ENCODE measurements at regions not wholly inside any gene's neighbourhood (a gene's known extent, or its start where the extent isn't known, plus 50 kb on each side); places are given as distances from the start of the nearest gene placed in this dataset.

DNA sequence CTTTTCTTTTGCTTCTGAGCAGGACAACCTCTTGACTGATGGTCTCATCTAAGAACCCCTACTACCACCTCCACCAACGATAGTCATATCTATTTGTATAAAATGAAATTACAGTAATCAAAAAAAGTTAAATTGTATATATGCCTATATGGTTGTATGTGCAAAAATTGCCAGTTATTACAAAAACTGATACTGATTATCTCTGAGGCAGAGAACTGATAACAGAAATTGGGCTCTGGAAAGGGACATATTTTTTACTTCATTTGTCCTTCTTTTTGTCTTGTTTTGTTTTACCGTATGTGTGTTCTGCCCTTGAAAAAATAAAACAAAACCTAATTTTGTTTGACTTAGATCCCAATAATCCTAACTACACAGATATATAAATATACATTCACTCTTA lies 574.4 kb upstream of the NOX3 start:
- H3K4me1 ChIP-seq, result peaks cover 0 to 3% (median 0%) of the 10 kb centered on the region in 4 donors
- no peak overlapping the region for H3K27ac ChIP-seq
- H3K36me3 ChIP-seq, result no peaks in the 10 kb centered on the region
- intact Hi-C loops (cut with DNase I; ENCODE audit: low total_unique reads) (no loop called here), in situ Hi-C loops (cut with MboI; ENCODE audit: low pct_ligation_motif_present in 1 of 4, low pct_unique_long_range_greater_than_20kb in 1 of 4, low sequenced_read_pairs in 3 of 4) (no loop called here)
- H3K27me3 ChIP-seq, result no peaks in the 10 kb centered on the region
- no peak for DNase-seq
- 90% methylated on average over 2 of the region's 2 CpGs for WGBS, 2 donors (ENCODE audit: low coverage in 1 of 2)
- peaks cover 0 to 21% of the 10 kb centered on the region in 2 donors for H3K9me3 ChIP-seq
- H3K4me3 ChIP-seq, result no peak overlapping the region
- TF ChIP-seq POLR2A (IDR thresholded peaks at IDR 0.05) (no peak), POLR2AphosphoS5 (IDR thresholded peaks at IDR 0.05) (no peak), EP300 (IDR thresholded peaks at IDR 0.05; ENCODE audit: low read depth) (no peak)
- TF ChIP-seq, protein P1, sequence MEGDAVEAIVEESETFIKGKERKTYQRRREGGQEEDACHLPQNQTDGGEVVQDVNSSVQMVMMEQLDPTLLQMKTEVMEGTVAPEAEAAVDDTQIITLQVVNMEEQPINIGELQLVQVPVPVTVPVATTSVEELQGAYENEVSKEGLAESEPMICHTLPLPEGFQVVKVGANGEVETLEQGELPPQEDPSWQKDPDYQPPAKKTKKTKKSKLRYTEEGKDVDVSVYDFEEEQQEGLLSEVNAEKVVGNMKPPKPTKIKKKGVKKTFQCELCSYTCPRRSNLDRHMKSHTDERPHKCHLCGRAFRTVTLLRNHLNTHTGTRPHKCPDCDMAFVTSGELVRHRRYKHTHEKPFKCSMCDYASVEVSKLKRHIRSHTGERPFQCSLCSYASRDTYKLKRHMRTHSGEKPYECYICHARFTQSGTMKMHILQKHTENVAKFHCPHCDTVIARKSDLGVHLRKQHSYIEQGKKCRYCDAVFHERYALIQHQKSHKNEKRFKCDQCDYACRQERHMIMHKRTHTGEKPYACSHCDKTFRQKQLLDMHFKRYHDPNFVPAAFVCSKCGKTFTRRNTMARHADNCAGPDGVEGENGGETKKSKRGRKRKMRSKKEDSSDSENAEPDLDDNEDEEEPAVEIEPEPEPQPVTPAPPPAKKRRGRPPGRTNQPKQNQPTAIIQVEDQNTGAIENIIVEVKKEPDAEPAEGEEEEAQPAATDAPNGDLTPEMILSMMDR (IDR thresholded peaks at IDR 0.05), result no peak

DNA sequence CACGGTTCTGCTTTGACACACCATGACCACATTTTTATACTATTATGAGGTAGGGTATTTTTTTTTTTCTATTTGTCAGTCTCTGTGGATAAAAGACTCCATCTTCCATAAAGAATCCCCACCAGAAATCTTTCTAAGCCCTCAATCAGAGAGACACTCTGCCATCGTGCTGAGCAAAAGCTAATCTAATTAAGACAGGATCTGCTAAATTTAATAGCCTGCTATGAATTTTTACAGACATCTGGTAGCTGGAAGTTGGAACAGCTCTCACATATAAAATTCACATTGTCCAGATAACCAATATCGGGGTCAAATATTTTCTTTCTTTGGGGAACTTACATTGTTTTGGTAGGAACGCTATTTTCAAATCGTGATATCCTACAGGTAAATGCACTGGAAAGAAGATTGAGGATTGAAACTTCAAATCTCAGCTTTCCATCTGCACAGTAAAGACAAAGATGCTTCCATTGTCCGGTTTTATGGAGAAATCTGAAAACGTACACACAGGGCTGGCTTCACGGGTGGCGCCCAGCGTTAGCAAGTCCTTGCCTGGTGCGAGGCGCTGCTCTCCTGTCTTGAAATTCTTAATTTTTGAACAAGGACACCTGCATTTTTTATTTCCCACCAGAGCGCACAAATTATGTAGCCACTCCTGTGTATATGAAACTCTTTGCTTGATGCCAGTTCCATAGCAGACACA lies 573.8 kb upstream of the NOX3 start:
- in situ Hi-C loops (cut with MboI; ENCODE audit: low pct_ligation_motif_present in 1 of 4, low pct_unique_long_range_greater_than_20kb in 1 of 4, low sequenced_read_pairs in 3 of 4), result no loop called here
- 84 to 88% methylated on average over 11 to 13 of the region's 13 CpGs for WGBS, 2 donors (ENCODE audit: low coverage in 1 of 2)

DNA sequence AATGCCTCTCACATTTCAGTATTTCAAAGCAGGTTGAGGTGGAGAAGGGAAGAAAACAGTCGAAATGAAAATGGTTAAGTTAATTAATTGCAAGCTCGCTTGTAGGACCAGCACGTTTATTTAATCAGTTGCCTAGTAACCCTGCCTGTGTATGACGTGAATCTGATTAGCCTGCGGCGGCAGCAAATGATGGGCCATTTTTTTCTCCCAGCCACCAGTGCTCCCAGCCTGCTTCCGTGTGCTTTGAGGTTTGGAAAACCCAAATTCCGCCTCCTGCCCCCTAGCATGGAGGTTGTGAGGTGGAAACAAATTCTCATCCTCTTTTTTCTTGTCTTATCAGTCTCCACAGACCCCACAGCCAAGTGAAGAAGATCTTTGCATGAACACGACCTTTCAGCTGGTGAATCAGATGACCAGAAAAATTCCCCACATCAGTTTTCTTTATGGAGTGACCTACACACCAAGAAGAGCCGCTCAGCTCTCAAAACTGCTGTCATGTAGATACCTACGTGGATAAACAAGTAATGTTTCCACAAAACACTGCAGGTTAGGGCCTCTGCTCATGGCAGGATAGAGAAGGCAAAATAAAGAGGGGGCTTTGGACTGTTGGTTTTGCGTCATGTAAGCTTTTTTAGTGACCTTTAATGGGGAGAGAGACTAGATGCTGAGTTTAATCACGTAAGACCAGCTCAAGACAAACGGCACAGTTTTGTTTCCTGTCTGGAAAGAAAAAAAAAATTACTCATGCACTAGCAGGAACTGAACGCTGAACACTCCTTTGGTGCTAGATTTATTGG lies 572.9 kb upstream of the NOX3 start:
- no peaks in the 10 kb centered on the region for H3K27me3 ChIP-seq
- H3K36me3 ChIP-seq, result no peaks in the 10 kb centered on the region
- H3K9me3 ChIP-seq, result peaks cover 8 to 29% of the 10 kb centered on the region in 2 donors
- H3K27ac ChIP-seq, result no peak overlapping the region
- TF ChIP-seq, protein P1 (IDR thresholded peaks at IDR 0.05), result no peak
- TF ChIP-seq POLR2AphosphoS5 (IDR thresholded peaks at IDR 0.05), result no peak
- TF ChIP-seq POLR2A (IDR thresholded peaks at IDR 0.05), result no peak
- TF ChIP-seq EP300 (IDR thresholded peaks at IDR 0.05; ENCODE audit: low read depth), result no peak
- 57 to 66% methylated on average over 10 to 15 of the region's 15 CpGs for WGBS, 2 donors (ENCODE audit: low coverage in 1 of 2)
- H3K4me3 ChIP-seq, result no peak overlapping the region
- peaks cover 0 to 3% (median 0%) of the 10 kb centered on the region in 4 donors for H3K4me1 ChIP-seq
- in situ Hi-C loops (cut with MboI; ENCODE audit: low pct_ligation_motif_present in 1 of 4, low pct_unique_long_range_greater_than_20kb in 1 of 4, low sequenced_read_pairs in 3 of 4) (no loop called here), intact Hi-C loops (cut with DNase I; ENCODE audit: low total_unique reads) (no loop called here)
- DNase-seq, result no peak

More for the DNA sequence above, 573.8 kb upstream of the NOX3 start:
- intact Hi-C loops (cut with DNase I; ENCODE audit: low total_unique reads), result no loop called here
- peaks cover 0 to 3% (median 0%) of the 10 kb centered on the region in 4 donors for H3K4me1 ChIP-seq
- H3K9me3 ChIP-seq, result peaks cover 0 to 25% of the 10 kb centered on the region in 2 donors
- no peak overlapping the region for H3K27ac ChIP-seq
- DNase-seq, result no peak
- H3K27me3 ChIP-seq, result no peaks in the 10 kb centered on the region
- H3K36me3 ChIP-seq, result no peaks in the 10 kb centered on the region
- TF ChIP-seq POLR2AphosphoS5 (IDR thresholded peaks at IDR 0.05), result no peak
- no peak for TF ChIP-seq POLR2A (IDR thresholded peaks at IDR 0.05)
- no peak overlapping the region for H3K4me3 ChIP-seq

DNA sequence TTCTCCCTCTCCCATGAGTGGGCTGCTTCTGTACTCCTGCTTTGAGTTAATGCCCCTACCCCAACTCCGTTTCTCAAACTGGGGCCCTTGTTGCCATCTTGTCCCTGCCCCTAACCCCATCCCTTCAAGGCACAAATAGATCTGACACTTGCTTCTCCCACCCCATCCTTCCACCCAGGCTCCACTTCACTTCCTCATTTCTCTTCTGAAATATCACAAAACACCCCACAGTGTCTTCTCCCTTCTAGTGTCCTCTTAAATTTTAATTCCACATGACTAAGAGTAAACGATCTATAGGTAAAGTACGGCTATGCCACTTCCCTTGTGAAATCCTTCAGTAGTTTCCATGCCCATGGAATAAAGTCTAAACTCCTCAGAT lies 571.6 kb upstream of the NOX3 start:
- in situ Hi-C loops (cut with MboI; ENCODE audit: low pct_ligation_motif_present in 1 of 4, low pct_unique_long_range_greater_than_20kb in 1 of 4, low sequenced_read_pairs in 3 of 4), result no loop called here
- Histone ChIP-seq H3K4me1 (peaks cover 0 to 3% (median 0%) of the 10 kb centered on the region in 4 donors), H3K4me3 (no peak overlapping the region), H3K27me3 (no peaks in the 10 kb centered on the region), H3K36me3 (no peaks in the 10 kb centered on the region), H3K9me3 (peaks cover 9 to 20% of the 10 kb centered on the region in 2 donors), H3K27ac (peak overlapping the region in 1 of 4 donors; percentile 19)
- TF ChIP-seq POLR2A (IDR thresholded peaks at IDR 0.05), result no peak
- no peak for TF ChIP-seq POLR2AphosphoS5 (IDR thresholded peaks at IDR 0.05)
- TF ChIP-seq, protein P1 (IDR thresholded peaks at IDR 0.05), result no peak
- no peak for TF ChIP-seq EP300 (IDR thresholded peaks at IDR 0.05; ENCODE audit: low read depth)
- intact Hi-C loops (cut with DNase I; ENCODE audit: low total_unique reads), result no loop called here
- no peak for DNase-seq
- 81 to 84% methylated on average over 3 of the region's 3 CpGs for WGBS, 2 donors (ENCODE audit: low coverage in 1 of 2)
